GM18517 (cell line): ENCODE measurements at regions not wholly inside any gene's neighbourhood (a gene's known extent, or its start where the extent isn't known, plus 50 kb on each side); places are given as distances from the start of the nearest gene placed in this dataset.
"Not testable (repeated sequence)": the region's sequence is repeated elsewhere in the genome, so short reads cannot be mapped to it uniquely, and the experiment has no call there.

Experiments
- ATAC-seq: cut with Tn5 transposase; IDR thresholded peaks from one replicate; pipeline ENCODE4 v1.9.1; 2021; ENCODE audit warnings: mild to moderate bottlenecking, moderate library complexity; ENCODE audit not compliant: unreplicated experiment

- ATAC-seq, result no peak
Observed at GRCh38 chr4:124133753-124134152, 578.8 kb downstream of the ANKRD50 start.

- ATAC-seq, result no peak
Observed at GRCh38 chr4:124135409-124135813, 577.1 kb downstream of the ANKRD50 start.

- no peak for ATAC-seq
Observed at GRCh38 chr4:124139044-124139443, 573.5 kb downstream of the ANKRD50 start.

GRCh38 chr4:124143632-124144031 lies 568.9 kb downstream of the ANKRD50 start:
- no peak for ATAC-seq

- no peak for ATAC-seq
Observed at GRCh38 chr4:124144238-124144654, 568.3 kb downstream of the ANKRD50 start.

- ATAC-seq, result no peak
Observed at GRCh38 chr4:124146068-124146467, 566.5 kb downstream of the ANKRD50 start.

GRCh38 chr4:124151031-124151430 lies 561.5 kb downstream of the ANKRD50 start:
- ATAC-seq, result no peak

GRCh38 chr4:124152132-124152531 lies 560.4 kb downstream of the ANKRD50 start:
- no peak for ATAC-seq

GRCh38 chr4:124155239-124155638 lies 557.3 kb downstream of the ANKRD50 start:
- no peak for ATAC-seq

- ATAC-seq, result no peak
Observed at GRCh38 chr4:124157396-124158083, 555.0 kb downstream of the ANKRD50 start.

- ATAC-seq, result no peak
Observed at GRCh38 chr4:124163401-124163800, 549.1 kb downstream of the ANKRD50 start.

- no peak for ATAC-seq
Observed at GRCh38 chr4:124167602-124168001, 544.9 kb downstream of the ANKRD50 start.

GRCh38 chr4:124169524-124169923 lies 543.0 kb downstream of the ANKRD50 start:
- not testable (repeated sequence) for ATAC-seq

GRCh38 chr4:124173912-124174311 lies 538.6 kb downstream of the ANKRD50 start:
- ATAC-seq, result no peak

- no peak for ATAC-seq
Observed at GRCh38 chr4:124177647-124178425, 534.7 kb downstream of the ANKRD50 start.

GRCh38 chr4:124178449-124179021 lies 534.0 kb downstream of the ANKRD50 start:
- ATAC-seq, result no peak

- no peak for ATAC-seq
Observed at GRCh38 chr4:124179506-124180186, 532.9 kb downstream of the ANKRD50 start.

GRCh38 chr4:124181039-124181438 lies 531.5 kb downstream of the ANKRD50 start:
- no peak for ATAC-seq

- ATAC-seq, result no peak
Observed at GRCh38 chr4:124183231-124183630, 529.3 kb downstream of the ANKRD50 start.

GRCh38 chr4:124183926-124184325 lies 528.6 kb downstream of the ANKRD50 start:
- ATAC-seq, result no peak

- ATAC-seq, result no peak
Observed at GRCh38 chr4:124184792-124185191, 527.7 kb downstream of the ANKRD50 start.
